ENCODE measurements at regions not wholly inside any gene's neighbourhood (a gene's known extent, or its start where the extent isn't known, plus 50 kb on each side); places are given as distances from the start of the nearest gene placed in this dataset.

GRCh38 chr6:133697185-133697584, 191.7 kb upstream of the TCF21 start:
- no peak for ATAC-seq (ENCODE audit: insufficient read depth, low FRiP score)
- no peak for DNase-seq
- no peaks in the 10 kb centered on the region for H3K27me3 ChIP-seq (ENCODE audit: control insufficient read depth in 3 of 3, insufficient read depth in 3 of 3, low read length in 2 of 3)
- no peak overlapping the region for H3K27ac ChIP-seq (ENCODE audit: low read depth in 1 of 2, low read length in 1 of 2)
- no peak for TF ChIP-seq CTCF (IDR thresholded peaks at IDR 0.05; ENCODE audit: control extremely low read depth, extremely low read depth)
- H3K36me3 ChIP-seq (ENCODE audit: control insufficient read depth in 4 of 4, insufficient read depth in 4 of 4, low read length in 4 of 4), result no peaks in the 10 kb centered on the region
- H3K9ac ChIP-seq (ENCODE audit: insufficient read depth in 1 of 2, low read length in 2 of 2), result no peak overlapping the region
- peaks cover 0 to 6% (median 0%) of the 10 kb centered on the region in 5 donors for H3K4me1 ChIP-seq (ENCODE audit: control insufficient read depth in 5 of 5, insufficient read depth in 5 of 5, low read length in 5 of 5)
- H3K9me3 ChIP-seq (ENCODE audit: control insufficient read depth in 4 of 4, insufficient read depth in 3 of 4, low read length in 3 of 4), result peaks cover 0 to 3% (median 0%) of the 10 kb centered on the region in 4 donors
- no peak overlapping the region for H3K4me3 ChIP-seq

DNA sequence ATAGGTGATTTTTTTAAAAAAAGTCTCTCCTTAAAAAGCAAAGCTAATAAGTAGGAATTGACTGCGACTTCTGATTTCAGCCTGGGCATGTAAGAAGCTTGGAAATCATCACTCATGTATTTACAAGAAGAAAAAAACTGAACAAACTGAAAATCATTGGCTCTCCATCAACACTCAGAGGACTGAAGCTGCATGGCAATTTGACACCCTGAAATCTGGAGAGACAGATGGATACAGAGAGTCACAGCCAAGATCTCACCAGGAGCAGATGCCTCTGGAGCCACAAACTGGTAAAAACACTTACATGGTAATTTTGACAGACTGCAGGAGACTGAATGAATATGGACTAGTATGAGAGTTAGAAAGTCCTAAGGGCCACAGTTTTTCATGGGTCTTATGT, 191.2 kb upstream of the TCF21 start:
- Histone ChIP-seq H3K4me3 (no peak overlapping the region), H3K27ac (ENCODE audit: low read depth in 1 of 2, low read length in 1 of 2) (no peak overlapping the region), H3K36me3 (ENCODE audit: control insufficient read depth in 4 of 4, insufficient read depth in 4 of 4, low read length in 4 of 4) (no peaks in the 10 kb centered on the region), H3K9me3 (ENCODE audit: control insufficient read depth in 4 of 4, insufficient read depth in 3 of 4, low read length in 3 of 4) (peaks cover 0 to 3% (median 0%) of the 10 kb centered on the region in 4 donors), H3K9ac (ENCODE audit: insufficient read depth in 1 of 2, low read length in 2 of 2) (no peak overlapping the region), H3K4me1 (ENCODE audit: control insufficient read depth in 5 of 5, insufficient read depth in 5 of 5, low read length in 5 of 5) (peaks cover 0 to 6% (median 0%) of the 10 kb centered on the region in 5 donors), H3K27me3 (ENCODE audit: control insufficient read depth in 3 of 3, insufficient read depth in 3 of 3, low read length in 2 of 3) (no peaks in the 10 kb centered on the region)
- peak in 1 of 3 donors; percentile 31 for DNase-seq
- 76 to 84% methylated on average over 1 of the region's 1 CpG for WGBS, 2 donors
- TF ChIP-seq CTCF (IDR thresholded peaks at IDR 0.05; ENCODE audit: control extremely low read depth, extremely low read depth), result no peak
- ATAC-seq (ENCODE audit: insufficient read depth, low FRiP score), result no peak

GRCh38 chr6:133698272-133698671, 190.6 kb upstream of the TCF21 start:
- no peak overlapping the region for H3K27ac ChIP-seq (ENCODE audit: low read depth in 1 of 2, low read length in 1 of 2)
- WGBS, 2 donors, result 72 to 78% methylated on average over 1 of the region's 1 CpG
- ATAC-seq (ENCODE audit: insufficient read depth, low FRiP score), result no peak
- H3K4me3 ChIP-seq, result no peak overlapping the region
- H3K9me3 ChIP-seq (ENCODE audit: control insufficient read depth in 4 of 4, insufficient read depth in 3 of 4, low read length in 3 of 4), result peaks cover 0 to 2% (median 0%) of the 10 kb centered on the region in 4 donors
- TF ChIP-seq CTCF (IDR thresholded peaks at IDR 0.05; ENCODE audit: control extremely low read depth, extremely low read depth), result no peak
- no peaks in the 10 kb centered on the region for H3K27me3 ChIP-seq (ENCODE audit: control insufficient read depth in 3 of 3, insufficient read depth in 3 of 3, low read length in 2 of 3)
- peaks cover 0 to 6% (median 0%) of the 10 kb centered on the region in 5 donors for H3K4me1 ChIP-seq (ENCODE audit: control insufficient read depth in 5 of 5, insufficient read depth in 5 of 5, low read length in 5 of 5)
- H3K9ac ChIP-seq (ENCODE audit: insufficient read depth in 1 of 2, low read length in 2 of 2), result no peak overlapping the region
- H3K36me3 ChIP-seq (ENCODE audit: control insufficient read depth in 4 of 4, insufficient read depth in 4 of 4, low read length in 4 of 4), result no peaks in the 10 kb centered on the region
- DNase-seq, result no peak

GRCh38 chr6:133699741-133700385, 189.1 kb upstream of the TCF21 start:
- ATAC-seq (ENCODE audit: insufficient read depth, low FRiP score) (no peak), DNase-seq (no peak)
- H3K27me3 ChIP-seq (ENCODE audit: control insufficient read depth in 3 of 3, insufficient read depth in 3 of 3, low read length in 2 of 3), result no peaks in the 10 kb centered on the region
- no peak for TF ChIP-seq CTCF (IDR thresholded peaks at IDR 0.05; ENCODE audit: control extremely low read depth, extremely low read depth)
- H3K27ac ChIP-seq (ENCODE audit: low read depth in 1 of 2, low read length in 1 of 2), result no peak overlapping the region
- no peak overlapping the region for H3K9ac ChIP-seq (ENCODE audit: insufficient read depth in 1 of 2, low read length in 2 of 2)
- peaks cover 0 to 6% (median 0%) of the 10 kb centered on the region in 5 donors for H3K4me1 ChIP-seq (ENCODE audit: control insufficient read depth in 5 of 5, insufficient read depth in 5 of 5, low read length in 5 of 5)
- H3K4me3 ChIP-seq, result no peak overlapping the region
- 95 to 97% methylated on average over 1 of the region's 1 CpG for WGBS, 2 donors
- H3K36me3 ChIP-seq (ENCODE audit: control insufficient read depth in 4 of 4, insufficient read depth in 4 of 4, low read length in 4 of 4), result no peaks in the 10 kb centered on the region
- H3K9me3 ChIP-seq (ENCODE audit: control insufficient read depth in 4 of 4, insufficient read depth in 3 of 4, low read length in 3 of 4), result no peaks in the 10 kb centered on the region

Data from lung (tissue), 11 donors.